Lower leg skin (tissue), 3 donors: ENCODE measurements at regions not wholly inside any gene's neighbourhood (a gene's known extent, or its start where the extent isn't known, plus 50 kb on each side); places are given as distances from the start of the nearest gene placed in this dataset.

Experiments used
- POLR2A ChIP-seq, 2 donors: fragments of 450-650 bp; IDR thresholded peaks; one replicate each; pipeline ENCODE4 v1.6.1; 2016 to 2017; ENCODE audit warnings: antibody characterized with exemption in 2 of 2, mild to moderate bottlenecking in 1 of 2, moderate library complexity in 1 of 2
- TF ChIP-seq, protein P1 (sequence below), 3 donors: fragments of 450-650 bp; IDR thresholded peaks; one replicate each; pipeline ENCODE4 v1.5.1; 2016; ENCODE audit warnings: antibody characterized with exemption in 3 of 3, mild to moderate bottlenecking in 3 of 3, moderate library complexity in 2 of 3

DNA sequence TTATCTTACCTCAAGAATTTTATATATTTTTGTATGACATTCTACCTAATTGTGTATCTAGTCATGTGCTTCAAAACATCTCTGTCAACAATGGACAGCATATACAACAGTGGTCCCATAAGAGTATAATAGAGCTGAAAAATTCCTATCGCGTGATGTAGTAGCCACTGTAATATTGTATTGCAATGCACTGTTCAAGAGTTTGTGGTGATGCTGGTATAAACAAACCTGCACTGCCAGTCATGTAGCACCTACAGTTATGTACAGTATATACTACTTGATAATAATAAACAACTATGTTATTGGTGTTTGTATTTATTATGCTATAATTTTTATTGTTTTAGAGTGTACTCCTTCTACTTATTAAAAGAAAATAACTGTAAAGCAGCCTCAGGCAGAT, 672.7 kb downstream of the CD109 start:
- TF ChIP-seq, protein P1, sequence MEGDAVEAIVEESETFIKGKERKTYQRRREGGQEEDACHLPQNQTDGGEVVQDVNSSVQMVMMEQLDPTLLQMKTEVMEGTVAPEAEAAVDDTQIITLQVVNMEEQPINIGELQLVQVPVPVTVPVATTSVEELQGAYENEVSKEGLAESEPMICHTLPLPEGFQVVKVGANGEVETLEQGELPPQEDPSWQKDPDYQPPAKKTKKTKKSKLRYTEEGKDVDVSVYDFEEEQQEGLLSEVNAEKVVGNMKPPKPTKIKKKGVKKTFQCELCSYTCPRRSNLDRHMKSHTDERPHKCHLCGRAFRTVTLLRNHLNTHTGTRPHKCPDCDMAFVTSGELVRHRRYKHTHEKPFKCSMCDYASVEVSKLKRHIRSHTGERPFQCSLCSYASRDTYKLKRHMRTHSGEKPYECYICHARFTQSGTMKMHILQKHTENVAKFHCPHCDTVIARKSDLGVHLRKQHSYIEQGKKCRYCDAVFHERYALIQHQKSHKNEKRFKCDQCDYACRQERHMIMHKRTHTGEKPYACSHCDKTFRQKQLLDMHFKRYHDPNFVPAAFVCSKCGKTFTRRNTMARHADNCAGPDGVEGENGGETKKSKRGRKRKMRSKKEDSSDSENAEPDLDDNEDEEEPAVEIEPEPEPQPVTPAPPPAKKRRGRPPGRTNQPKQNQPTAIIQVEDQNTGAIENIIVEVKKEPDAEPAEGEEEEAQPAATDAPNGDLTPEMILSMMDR (IDR thresholded peaks at IDR 0.05), result no peak
- no peak for TF ChIP-seq POLR2A (IDR thresholded peaks at IDR 0.05)
